ENCODE measurements at regions not wholly inside any gene's neighbourhood (a gene's known extent, or its start where the extent isn't known, plus 50 kb on each side); places are given as distances from the start of the nearest gene placed in this dataset.
"Not testable (repeated sequence)": the region's sequence is repeated elsewhere in the genome, so short reads cannot be mapped to it uniquely, and the experiment has no call there.

DNA sequence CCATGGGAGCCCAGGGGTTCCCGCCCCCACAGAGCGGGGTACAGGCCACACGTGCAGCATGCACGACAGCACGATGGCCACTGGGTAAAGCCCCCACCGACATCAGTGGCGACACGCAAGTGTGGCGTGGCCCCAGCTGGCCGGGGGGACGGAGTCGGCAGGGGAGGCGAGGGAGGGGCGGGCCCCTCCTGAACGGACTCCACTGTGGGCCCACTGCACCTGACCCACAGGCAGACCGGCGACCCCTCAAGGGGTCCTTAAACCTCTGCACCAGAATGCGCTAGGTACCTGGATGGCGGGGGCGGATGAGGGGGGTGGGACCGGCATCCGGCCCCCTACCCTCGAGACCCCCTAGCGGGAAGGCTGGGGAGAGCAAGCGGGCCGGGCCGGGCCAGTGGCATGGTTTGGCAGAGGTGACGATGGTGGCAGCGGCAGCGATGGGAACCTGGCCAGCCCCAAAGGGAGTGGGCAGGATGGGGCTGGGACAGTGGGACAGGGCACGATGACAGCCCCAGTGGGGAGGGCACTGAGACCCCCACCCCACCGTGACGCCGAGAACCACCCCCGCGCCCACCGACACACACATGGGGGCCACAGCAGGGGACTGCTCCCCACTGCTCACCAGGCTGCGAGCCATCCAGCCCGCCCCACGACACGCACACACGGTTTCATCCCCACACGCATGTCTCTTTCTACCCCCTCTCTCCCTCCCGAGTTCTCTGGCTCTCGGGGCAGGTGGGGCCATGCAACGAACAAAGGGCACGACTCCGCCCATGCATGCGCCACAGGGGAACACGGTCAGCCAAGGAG is 91.9 kb upstream of the ANKRD30BL start:
- TF ChIP-seq, protein P1, sequence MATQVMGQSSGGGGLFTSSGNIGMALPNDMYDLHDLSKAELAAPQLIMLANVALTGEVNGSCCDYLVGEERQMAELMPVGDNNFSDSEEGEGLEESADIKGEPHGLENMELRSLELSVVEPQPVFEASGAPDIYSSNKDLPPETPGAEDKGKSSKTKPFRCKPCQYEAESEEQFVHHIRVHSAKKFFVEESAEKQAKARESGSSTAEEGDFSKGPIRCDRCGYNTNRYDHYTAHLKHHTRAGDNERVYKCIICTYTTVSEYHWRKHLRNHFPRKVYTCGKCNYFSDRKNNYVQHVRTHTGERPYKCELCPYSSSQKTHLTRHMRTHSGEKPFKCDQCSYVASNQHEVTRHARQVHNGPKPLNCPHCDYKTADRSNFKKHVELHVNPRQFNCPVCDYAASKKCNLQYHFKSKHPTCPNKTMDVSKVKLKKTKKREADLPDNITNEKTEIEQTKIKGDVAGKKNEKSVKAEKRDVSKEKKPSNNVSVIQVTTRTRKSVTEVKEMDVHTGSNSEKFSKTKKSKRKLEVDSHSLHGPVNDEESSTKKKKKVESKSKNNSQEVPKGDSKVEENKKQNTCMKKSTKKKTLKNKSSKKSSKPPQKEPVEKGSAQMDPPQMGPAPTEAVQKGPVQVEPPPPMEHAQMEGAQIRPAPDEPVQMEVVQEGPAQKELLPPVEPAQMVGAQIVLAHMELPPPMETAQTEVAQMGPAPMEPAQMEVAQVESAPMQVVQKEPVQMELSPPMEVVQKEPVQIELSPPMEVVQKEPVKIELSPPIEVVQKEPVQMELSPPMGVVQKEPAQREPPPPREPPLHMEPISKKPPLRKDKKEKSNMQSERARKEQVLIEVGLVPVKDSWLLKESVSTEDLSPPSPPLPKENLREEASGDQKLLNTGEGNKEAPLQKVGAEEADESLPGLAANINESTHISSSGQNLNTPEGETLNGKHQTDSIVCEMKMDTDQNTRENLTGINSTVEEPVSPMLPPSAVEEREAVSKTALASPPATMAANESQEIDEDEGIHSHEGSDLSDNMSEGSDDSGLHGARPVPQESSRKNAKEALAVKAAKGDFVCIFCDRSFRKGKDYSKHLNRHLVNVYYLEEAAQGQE (IDR thresholded peaks at IDR 0.05; ENCODE audit: insufficient replicate concordance, low read depth): no peak
- no peak for TF ChIP-seq SPI1 (IDR thresholded peaks at IDR 0.05; ENCODE audit: borderline replicate concordance, low read depth)
- no peak for TF ChIP-seq GABPA (IDR thresholded peaks at IDR 0.05; ENCODE audit: low read depth)
- TF ChIP-seq, protein P2, sequence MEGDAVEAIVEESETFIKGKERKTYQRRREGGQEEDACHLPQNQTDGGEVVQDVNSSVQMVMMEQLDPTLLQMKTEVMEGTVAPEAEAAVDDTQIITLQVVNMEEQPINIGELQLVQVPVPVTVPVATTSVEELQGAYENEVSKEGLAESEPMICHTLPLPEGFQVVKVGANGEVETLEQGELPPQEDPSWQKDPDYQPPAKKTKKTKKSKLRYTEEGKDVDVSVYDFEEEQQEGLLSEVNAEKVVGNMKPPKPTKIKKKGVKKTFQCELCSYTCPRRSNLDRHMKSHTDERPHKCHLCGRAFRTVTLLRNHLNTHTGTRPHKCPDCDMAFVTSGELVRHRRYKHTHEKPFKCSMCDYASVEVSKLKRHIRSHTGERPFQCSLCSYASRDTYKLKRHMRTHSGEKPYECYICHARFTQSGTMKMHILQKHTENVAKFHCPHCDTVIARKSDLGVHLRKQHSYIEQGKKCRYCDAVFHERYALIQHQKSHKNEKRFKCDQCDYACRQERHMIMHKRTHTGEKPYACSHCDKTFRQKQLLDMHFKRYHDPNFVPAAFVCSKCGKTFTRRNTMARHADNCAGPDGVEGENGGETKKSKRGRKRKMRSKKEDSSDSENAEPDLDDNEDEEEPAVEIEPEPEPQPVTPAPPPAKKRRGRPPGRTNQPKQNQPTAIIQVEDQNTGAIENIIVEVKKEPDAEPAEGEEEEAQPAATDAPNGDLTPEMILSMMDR (IDR thresholded peaks at IDR 0.05; ENCODE audit: insufficient read depth, low read length): no peak
- TF ChIP-seq POLR2AphosphoS5 (IDR thresholded peaks at IDR 0.05; ENCODE audit: low read depth): no peak
- peaks cover 2% of the 10 kb centered on the region for H3K27me3 ChIP-seq (ENCODE audit: insufficient read depth, poor library complexity, severe bottlenecking)
- H3K4me3 ChIP-seq (replicated peaks; ENCODE audit: insufficient read depth, low read length): no peak overlapping the region
- no peak overlapping the region for H3K27ac ChIP-seq (replicated peaks)
- no peak for DNase-seq (ENCODE audit: low read depth in 1 of 2, low spot score in 1 of 2)

DNA sequence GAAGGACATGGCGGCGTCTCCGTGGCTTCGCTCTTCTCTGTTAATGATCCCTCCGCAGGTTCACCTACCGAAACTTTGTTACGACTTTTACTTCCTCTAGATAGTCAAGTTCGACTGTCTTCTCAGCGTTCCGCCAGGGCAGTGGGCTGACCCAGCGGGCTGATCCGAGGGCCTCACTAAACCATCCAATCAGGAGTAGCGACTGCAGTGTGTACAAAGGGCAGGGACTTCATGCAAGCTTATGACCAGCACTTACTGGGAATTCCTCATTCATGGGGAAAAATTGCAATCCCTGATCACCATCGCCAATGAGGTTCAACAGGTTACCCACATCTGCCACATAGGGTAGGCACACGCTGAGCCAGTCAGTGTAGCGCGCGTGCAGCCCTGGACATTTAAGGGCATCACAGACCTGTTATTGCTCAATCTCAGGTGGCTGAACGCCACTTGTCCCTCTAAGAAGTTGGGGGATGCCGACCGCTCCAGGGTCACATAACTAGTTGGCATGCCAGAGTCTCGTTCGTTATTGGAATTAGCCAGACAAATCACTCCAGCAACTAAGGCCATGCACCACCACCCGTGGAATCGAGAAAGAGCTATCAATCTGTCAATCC is 92.7 kb upstream of the ANKRD30BL start:
- not testable (repeated sequence) for H3K27ac ChIP-seq (replicated peaks); DNase-seq (ENCODE audit: low read depth in 1 of 2, low spot score in 1 of 2); H3K27me3 ChIP-seq (ENCODE audit: insufficient read depth, poor library complexity, severe bottlenecking)

DNA sequence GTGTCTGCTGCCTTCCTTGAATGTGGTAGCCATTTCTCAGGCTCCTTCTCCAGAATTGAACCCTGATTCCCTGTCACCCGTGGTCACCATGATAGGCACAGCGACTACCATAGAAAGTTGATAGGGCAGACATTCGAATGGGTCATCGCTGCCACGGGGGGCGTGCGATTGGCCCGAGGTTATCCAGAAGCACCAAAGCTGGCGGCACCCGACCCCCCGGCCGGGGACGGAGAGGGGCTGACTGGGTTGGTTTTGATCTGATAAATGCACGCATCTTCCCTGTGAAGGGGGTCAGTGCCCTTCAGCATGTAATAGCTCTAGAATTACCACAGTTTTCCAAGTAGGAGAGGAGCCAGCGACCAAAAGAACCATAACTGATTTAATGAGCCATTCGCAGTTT is 94.0 kb upstream of the ANKRD30BL start:
- Histone ChIP-seq H3K27me3 (ENCODE audit: insufficient read depth, poor library complexity, severe bottlenecking) (peaks cover 2% of the 10 kb centered on the region), H3K4me3 (replicated peaks; ENCODE audit: insufficient read depth, low read length) (no peak overlapping the region), H3K27ac (replicated peaks) (no peak overlapping the region)
- TF ChIP-seq GABPA (IDR thresholded peaks at IDR 0.05; ENCODE audit: low read depth) (no peak), POLR2AphosphoS5 (IDR thresholded peaks at IDR 0.05; ENCODE audit: low read depth) (no peak), SPI1 (IDR thresholded peaks at IDR 0.05; ENCODE audit: borderline replicate concordance, low read depth) (no peak)
- TF ChIP-seq, protein P2 (IDR thresholded peaks at IDR 0.05; ENCODE audit: insufficient read depth, low read length): no peak
- TF ChIP-seq, protein P1 (IDR thresholded peaks at IDR 0.05; ENCODE audit: insufficient replicate concordance, low read depth): no peak
- DNase-seq (ENCODE audit: low read depth in 1 of 2, low spot score in 1 of 2): no peak

More for the DNA sequence above, 92.7 kb upstream of the ANKRD30BL start:
- not testable (repeated sequence) for H3K4me3 ChIP-seq (replicated peaks; ENCODE audit: insufficient read depth, low read length)

DNA sequence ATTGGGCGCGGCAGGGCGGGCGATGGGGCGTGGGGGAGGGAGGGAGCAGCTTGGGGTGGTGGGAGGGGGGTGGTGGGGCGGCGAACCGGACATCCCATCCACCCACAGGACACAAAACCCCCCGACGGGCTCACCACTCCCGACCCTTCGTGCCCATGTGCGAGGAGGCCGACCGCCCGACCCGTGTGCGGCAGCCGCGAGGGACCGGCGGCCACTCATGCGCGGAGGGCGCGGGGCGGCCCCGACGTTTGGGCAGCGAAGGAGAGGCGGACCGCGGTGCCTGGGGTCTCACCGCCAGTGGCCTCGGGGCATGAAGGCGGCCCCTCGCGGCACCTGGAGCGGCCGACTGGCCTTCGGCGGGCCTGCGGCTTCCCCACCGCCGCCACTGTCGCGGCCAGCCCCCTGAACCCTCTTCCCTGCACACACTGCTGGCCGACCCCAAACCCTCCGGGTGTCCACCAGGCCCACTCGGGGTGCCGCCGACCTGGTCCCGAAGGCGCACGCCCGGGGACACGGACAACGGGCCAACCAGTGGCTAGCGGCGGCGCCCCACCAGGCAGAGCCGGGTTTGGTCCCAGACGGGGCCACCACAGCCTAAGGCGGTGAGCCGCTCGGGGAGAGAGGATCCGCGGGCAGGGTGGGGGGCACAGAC is 94.6 kb upstream of the ANKRD30BL start:
- DNase-seq (ENCODE audit: low read depth in 1 of 2, low spot score in 1 of 2): no peak
- TF ChIP-seq POLR2AphosphoS5 (IDR thresholded peaks at IDR 0.05; ENCODE audit: low read depth) (no peak), SPI1 (IDR thresholded peaks at IDR 0.05; ENCODE audit: borderline replicate concordance, low read depth) (no peak), GABPA (IDR thresholded peaks at IDR 0.05; ENCODE audit: low read depth) (no peak)
- TF ChIP-seq, protein P2 (IDR thresholded peaks at IDR 0.05; ENCODE audit: insufficient read depth, low read length): no peak
- TF ChIP-seq, protein P1 (IDR thresholded peaks at IDR 0.05; ENCODE audit: insufficient replicate concordance, low read depth): no peak
- Histone ChIP-seq H3K27me3 (ENCODE audit: insufficient read depth, poor library complexity, severe bottlenecking) (peaks cover 2% of the 10 kb centered on the region), H3K4me3 (replicated peaks; ENCODE audit: insufficient read depth, low read length) (no peak overlapping the region), H3K27ac (replicated peaks) (no peak overlapping the region)

DNA sequence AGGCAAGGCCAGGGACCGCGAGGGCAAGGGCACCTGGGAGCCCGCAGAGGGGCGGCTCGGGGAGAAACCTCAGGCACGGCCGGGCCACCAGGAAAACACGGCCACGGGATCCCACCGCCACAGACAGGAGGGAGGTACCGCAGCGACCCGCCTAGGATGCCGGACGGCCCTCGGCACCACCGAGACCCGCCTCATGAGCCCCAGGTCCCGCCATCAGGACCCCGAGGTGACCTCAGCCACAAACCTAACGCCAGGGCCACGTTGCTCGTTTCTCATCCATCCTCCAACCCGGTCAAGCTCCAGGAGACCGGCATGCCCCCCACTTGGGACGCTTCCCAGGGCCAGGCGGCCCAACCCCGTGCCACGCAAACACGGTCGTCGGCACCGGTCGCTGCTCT is 95.2 kb upstream of the ANKRD30BL start:
- not testable (repeated sequence) for H3K27me3 ChIP-seq (ENCODE audit: insufficient read depth, poor library complexity, severe bottlenecking); DNase-seq (ENCODE audit: low read depth in 1 of 2, low spot score in 1 of 2); H3K27ac ChIP-seq (replicated peaks); H3K4me3 ChIP-seq (replicated peaks; ENCODE audit: insufficient read depth, low read length)

Data from HL-60 (cell line).